CD8-positive, alpha-beta memory T cell (primary cell): ENCODE measurements at regions not wholly inside any gene's neighbourhood (a gene's known extent, or its start where the extent isn't known, plus 50 kb on each side); places are given as distances from the start of the nearest gene placed in this dataset.

Experiments
- CTCF ChIA-PET: fragments of 350-600 bp; sonication (Branson Sonifier 250); formaldehyde crosslinking; loops from one replicate; lab custom pipeline; 2021; ENCODE audit warnings: antibody characterized with exemption; lab: Charles Lee
- POLR2A ChIA-PET: fragments of 350-600 bp; sonication (Branson Sonifier 250); formaldehyde crosslinking; loops from one replicate; lab custom pipeline; 2021; ENCODE audit warnings: antibody characterized with exemption; lab: Charles Lee
- DNase-seq, 5 donors: peaks; one replicate each; pipeline versions ENCODE4 v3.0.0 to v3.0.0-alpha.2; 2020 to 2022; ENCODE audit warnings: mixed read lengths in 1 of 5
- H3K27ac ChIP-seq: one replicate; pipeline ENCODE4 v1.7.0; 2013; ENCODE audit warnings: low read depth, mild to moderate bottlenecking, low read length, moderate library complexity
- H3K27me3 ChIP-seq: 2 replicates; pipeline ENCODE4 v1.7.0; 2013; ENCODE audit warnings: low read length, mild to moderate bottlenecking; ENCODE audit not compliant: insufficient read depth, poor library complexity, severe bottlenecking
- H3K36me3 ChIP-seq: 2 replicates; pipeline ENCODE4 v1.7.0; 2013; ENCODE audit warnings: mild to moderate bottlenecking, low read length, moderate library complexity; ENCODE audit not compliant: insufficient read depth
- H3K4me1 ChIP-seq: 2 replicates; pipeline ENCODE4 v1.7.0; 2013; ENCODE audit warnings: mild to moderate bottlenecking, low read length, moderate library complexity; ENCODE audit not compliant: insufficient read depth
- H3K4me3 ChIP-seq: 2 replicates; pipeline ENCODE4 v1.7.0; 2013; ENCODE audit warnings: mild to moderate bottlenecking, low read length
- H3K9me3 ChIP-seq: 2 replicates; pipeline ENCODE4 v1.7.0; 2013; ENCODE audit warnings: mild to moderate bottlenecking, low read length
- H3K27ac Mint-ChIP-seq, 8 donors: one replicate each; pipeline ENCODE4 v1.8.0; 2020 to 2021; ENCODE audit warnings: mixed read lengths in 8 of 8, mild to moderate bottlenecking in 6 of 8, inconsistent platforms in 3 of 8, moderate library complexity in 3 of 8
- H3K27me3 Mint-ChIP-seq, 2 donors: one replicate each; pipeline ENCODE4 v1.8.0; 2020 to 2021; ENCODE audit warnings: mixed read lengths in 2 of 2, mild to moderate bottlenecking in 1 of 2, moderate library complexity in 1 of 2
- H3K36me3 Mint-ChIP-seq, 3 donors: one replicate each; pipeline ENCODE4 v1.8.0; 2020 to 2021; ENCODE audit warnings: mixed read lengths in 3 of 3, inconsistent platforms in 1 of 3, mild to moderate bottlenecking in 1 of 3
- H3K4me1 Mint-ChIP-seq, 3 donors: one replicate each; pipeline ENCODE4 v1.8.0; 2020 to 2021; ENCODE audit warnings: mixed read lengths in 3 of 3, inconsistent platforms in 1 of 3, mild to moderate bottlenecking in 1 of 3
- H3K4me3 Mint-ChIP-seq, 7 donors: one replicate each; pipeline ENCODE4 v1.8.0; 2020 to 2021; ENCODE audit warnings: mixed read lengths in 7 of 7, mild to moderate bottlenecking in 6 of 7, moderate library complexity in 4 of 7, inconsistent platforms in 2 of 7
- H3K9me3 Mint-ChIP-seq, 5 donors: one replicate each; pipeline ENCODE4 v1.8.0; 2020 to 2022; ENCODE audit warnings: mixed read lengths in 5 of 5, mild to moderate bottlenecking in 3 of 5, moderate library complexity in 2 of 5, inconsistent platforms in 1 of 5

DNA sequence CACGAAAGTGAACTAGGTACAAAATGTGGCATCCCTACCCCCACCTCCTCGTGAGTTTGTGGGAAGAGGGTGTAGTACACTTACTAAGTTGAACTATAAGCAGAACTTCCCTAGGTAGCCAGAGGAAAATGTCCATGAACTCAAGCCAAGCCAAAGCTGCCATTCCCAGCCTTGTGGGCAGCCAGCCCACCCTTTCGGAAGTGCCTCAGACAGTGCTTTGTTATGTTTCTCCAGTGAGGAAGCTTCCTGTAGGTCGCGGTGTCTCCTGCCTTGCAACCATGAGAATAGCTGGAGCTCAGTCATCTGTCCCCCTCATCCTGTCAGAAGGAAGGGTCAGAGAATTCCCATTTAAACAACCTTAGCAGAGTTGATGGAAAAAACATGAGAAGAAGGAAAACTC is 266.9 kb downstream of the DUSP6 start:
- Histone ChIP-seq H3K27ac (no peak overlapping the region), H3K4me3 (no peak overlapping the region), H3K4me1 (no peaks in the 10 kb centered on the region), H3K36me3 (no peaks in the 10 kb centered on the region), H3K9me3 (no peaks in the 10 kb centered on the region), H3K27me3 (no peaks in the 10 kb centered on the region)
- peaks cover 9 to 55% of the 10 kb centered on the region in 2 donors for H3K27me3 Mint-ChIP-seq
- peaks cover 0 to 6% (median under 1%) of the 10 kb centered on the region in 5 donors for H3K9me3 Mint-ChIP-seq
- ChIA-PET CTCF (no interaction called here), POLR2A (no interaction called here)
- no peak overlapping the region for H3K27ac Mint-ChIP-seq
- H3K4me3 Mint-ChIP-seq: no peak overlapping the region
- no peaks in the 10 kb centered on the region for H3K4me1 Mint-ChIP-seq
- H3K36me3 Mint-ChIP-seq: no peaks in the 10 kb centered on the region
- DNase-seq: no peak

- H3K9me3 ChIP-seq: no peaks in the 10 kb centered on the region
- Mint-ChIP-seq H3K4me1 (no peaks in the 10 kb centered on the region), H3K4me3 (no peak overlapping the region), H3K27ac (no peak overlapping the region), H3K9me3 (no peaks in the 10 kb centered on the region), H3K36me3 (no peaks in the 10 kb centered on the region), H3K27me3 (peaks cover 9 to 53% of the 10 kb centered on the region in 2 donors)
- ChIA-PET POLR2A (no interaction called here), CTCF (no interaction called here)
- H3K27ac ChIP-seq: no peak overlapping the region
- no peak for DNase-seq
- no peaks in the 10 kb centered on the region for H3K27me3 ChIP-seq
- no peaks in the 10 kb centered on the region for H3K4me1 ChIP-seq
- no peak overlapping the region for H3K4me3 ChIP-seq
- no peaks in the 10 kb centered on the region for H3K36me3 ChIP-seq
These were observed 267.6 kb downstream of the DUSP6 start for GRCh38 chr12:89084751-89085150.

DNA sequence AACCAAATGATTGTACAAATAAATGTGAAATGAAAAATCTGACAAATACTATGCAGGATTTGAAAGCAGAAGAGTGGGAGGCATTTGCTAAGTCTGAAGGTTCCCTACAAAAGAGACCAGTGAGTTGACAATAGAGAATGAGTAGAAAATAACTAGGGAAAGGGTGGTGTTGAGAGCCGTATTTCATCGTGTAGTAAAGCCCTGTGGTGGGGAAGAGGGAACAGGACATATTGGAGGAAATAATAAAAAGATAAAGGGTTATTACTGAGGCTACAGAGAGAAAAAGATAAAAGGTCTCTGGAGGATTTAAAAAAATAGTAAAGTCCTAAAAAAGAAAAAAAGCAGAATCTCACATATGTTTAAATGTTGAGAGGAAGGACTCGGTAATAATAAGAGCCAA is 268.8 kb downstream of the DUSP6 start:
- H3K4me1 ChIP-seq: no peaks in the 10 kb centered on the region
- no peak overlapping the region for H3K27ac ChIP-seq
- H3K9me3 Mint-ChIP-seq: no peaks in the 10 kb centered on the region
- H3K27ac Mint-ChIP-seq: no peak overlapping the region
- no peaks in the 10 kb centered on the region for H3K4me1 Mint-ChIP-seq
- H3K9me3 ChIP-seq: no peaks in the 10 kb centered on the region
- no peak overlapping the region for H3K4me3 Mint-ChIP-seq
- DNase-seq: no peak
- H3K27me3 ChIP-seq: no peaks in the 10 kb centered on the region
- CTCF ChIA-PET: no interaction called here
- peaks cover 9 to 50% of the 10 kb centered on the region in 2 donors for H3K27me3 Mint-ChIP-seq
- POLR2A ChIA-PET: no interaction called here
- no peaks in the 10 kb centered on the region for H3K36me3 ChIP-seq
- H3K36me3 Mint-ChIP-seq: peaks cover 0 to 2% (median 0%) of the 10 kb centered on the region in 3 donors
- no peak overlapping the region for H3K4me3 ChIP-seq

DNA sequence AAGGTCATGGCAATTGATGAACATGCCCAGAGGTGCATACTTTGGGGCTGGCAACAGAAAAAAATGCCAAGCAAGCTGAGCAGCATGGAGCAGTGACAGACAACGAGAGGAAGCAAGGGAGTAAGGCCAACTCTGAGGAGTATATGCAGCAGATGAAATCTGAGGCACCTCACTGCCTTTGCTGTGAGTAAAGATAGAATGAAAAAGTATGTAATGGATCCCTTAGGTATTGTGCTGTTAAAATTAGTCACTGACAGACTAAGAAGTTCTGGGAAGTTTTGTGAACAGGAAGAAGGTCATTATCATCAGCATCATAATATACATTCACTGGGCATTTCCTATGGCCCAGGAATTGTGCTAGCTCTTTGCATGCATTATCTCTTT is 269.9 kb downstream of the DUSP6 start:
- Mint-ChIP-seq H3K27ac (no peak overlapping the region), H3K9me3 (no peaks in the 10 kb centered on the region), H3K27me3 (peaks cover 9 to 40% of the 10 kb centered on the region in 2 donors), H3K4me3 (no peak overlapping the region), H3K4me1 (no peaks in the 10 kb centered on the region), H3K36me3 (peaks cover 0 to 2% (median 0%) of the 10 kb centered on the region in 3 donors)
- H3K36me3 ChIP-seq: no peaks in the 10 kb centered on the region
- ChIA-PET CTCF (no interaction called here), POLR2A (no interaction called here)
- no peaks in the 10 kb centered on the region for H3K9me3 ChIP-seq
- no peak overlapping the region for H3K4me3 ChIP-seq
- no peaks in the 10 kb centered on the region for H3K4me1 ChIP-seq
- no peak overlapping the region for H3K27ac ChIP-seq
- no peaks in the 10 kb centered on the region for H3K27me3 ChIP-seq
- no peak for DNase-seq

- H3K4me3 Mint-ChIP-seq: no peak overlapping the region
- H3K36me3 Mint-ChIP-seq: peaks cover 0 to 2% (median 0%) of the 10 kb centered on the region in 3 donors
- Histone ChIP-seq H3K27ac (no peak overlapping the region), H3K4me1 (no peaks in the 10 kb centered on the region), H3K27me3 (no peaks in the 10 kb centered on the region), H3K9me3 (no peaks in the 10 kb centered on the region), H3K4me3 (no peak overlapping the region), H3K36me3 (no peaks in the 10 kb centered on the region)
- no peak for DNase-seq
- POLR2A ChIA-PET: no interaction called here
- CTCF ChIA-PET: no interaction called here
- no peaks in the 10 kb centered on the region for H3K9me3 Mint-ChIP-seq
- no peak overlapping the region for H3K27ac Mint-ChIP-seq
- no peaks in the 10 kb centered on the region for H3K4me1 Mint-ChIP-seq
- H3K27me3 Mint-ChIP-seq: peaks cover 9 to 39% of the 10 kb centered on the region in 2 donors
These were observed 270.5 kb downstream of the DUSP6 start for GRCh38 chr12:89081719-89082369.

GRCh38 chr12:89080793-89081465 is 271.4 kb downstream of the DUSP6 start:
- no peak overlapping the region for H3K4me3 Mint-ChIP-seq
- no peaks in the 10 kb centered on the region for H3K9me3 Mint-ChIP-seq
- Histone ChIP-seq H3K27ac (no peak overlapping the region), H3K4me1 (no peaks in the 10 kb centered on the region), H3K4me3 (no peak overlapping the region), H3K9me3 (no peaks in the 10 kb centered on the region), H3K27me3 (no peaks in the 10 kb centered on the region), H3K36me3 (no peaks in the 10 kb centered on the region)
- CTCF ChIA-PET: no interaction called here
- H3K27ac Mint-ChIP-seq: no peak overlapping the region
- POLR2A ChIA-PET: no interaction called here
- no peaks in the 10 kb centered on the region for H3K4me1 Mint-ChIP-seq
- H3K27me3 Mint-ChIP-seq: peaks cover 9 to 39% of the 10 kb centered on the region in 2 donors
- peaks cover 0 to 2% (median 0%) of the 10 kb centered on the region in 3 donors for H3K36me3 Mint-ChIP-seq
- no peak for DNase-seq

- Histone ChIP-seq H3K4me3 (no peak overlapping the region), H3K9me3 (no peaks in the 10 kb centered on the region), H3K27me3 (no peaks in the 10 kb centered on the region), H3K27ac (no peak overlapping the region), H3K36me3 (no peaks in the 10 kb centered on the region), H3K4me1 (no peaks in the 10 kb centered on the region)
- no peak for DNase-seq
- H3K4me1 Mint-ChIP-seq: no peaks in the 10 kb centered on the region
- CTCF ChIA-PET: no interaction called here
- H3K36me3 Mint-ChIP-seq: peaks cover 0 to 2% (median 0%) of the 10 kb centered on the region in 3 donors
- H3K27ac Mint-ChIP-seq: no peak overlapping the region
- no peaks in the 10 kb centered on the region for H3K9me3 Mint-ChIP-seq
- H3K4me3 Mint-ChIP-seq: no peak overlapping the region
- H3K27me3 Mint-ChIP-seq: peaks cover 0 to 5% of the 10 kb centered on the region in 2 donors
- POLR2A ChIA-PET: no interaction called here
These were observed 276.3 kb downstream of the DUSP6 start for GRCh38 chr12:89075880-89076540.

DNA sequence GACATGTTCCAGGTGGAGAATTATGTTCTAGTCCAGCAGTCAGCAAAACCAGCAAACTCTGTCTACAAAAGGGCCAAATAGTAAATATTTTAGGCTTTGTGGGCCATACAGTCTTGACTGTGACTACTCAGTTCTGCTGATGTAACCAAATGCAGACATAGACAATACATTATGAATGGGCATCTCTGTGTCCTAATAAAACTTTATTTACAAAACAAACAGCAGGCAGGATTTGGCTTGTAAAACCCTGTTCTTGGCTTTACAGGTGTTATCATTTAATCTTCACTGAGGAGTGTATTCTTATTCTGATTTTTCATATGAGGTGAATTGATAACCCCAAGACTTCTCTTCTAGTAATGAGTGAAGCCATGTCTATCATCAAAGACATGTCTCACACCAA is 278.6 kb downstream of the DUSP6 start:
- Histone ChIP-seq H3K27me3 (no peaks in the 10 kb centered on the region), H3K36me3 (no peaks in the 10 kb centered on the region), H3K9me3 (no peaks in the 10 kb centered on the region), H3K27ac (no peak overlapping the region), H3K4me1 (no peaks in the 10 kb centered on the region), H3K4me3 (no peak overlapping the region)
- Mint-ChIP-seq H3K27me3 (peaks cover 0 to 7% of the 10 kb centered on the region in 2 donors), H3K4me3 (no peak overlapping the region), H3K36me3 (no peaks in the 10 kb centered on the region), H3K4me1 (no peaks in the 10 kb centered on the region), H3K27ac (no peak overlapping the region), H3K9me3 (no peaks in the 10 kb centered on the region)
- ChIA-PET CTCF (no interaction called here), POLR2A (no interaction called here)
- no peak for DNase-seq
